Kidney tubule cell (primary cell): ENCODE measurements at regions not wholly inside any gene's neighbourhood (a gene's known extent, or its start where the extent isn't known, plus 50 kb on each side); places are given as distances from the start of the nearest gene placed in this dataset.
"Not testable (repeated sequence)": the region's sequence is repeated elsewhere in the genome, so short reads cannot be mapped to it uniquely, and the experiment has no call there.

Experiments
- DNase-seq: peaks from one replicate; pipeline ENCODE4 v3.0.0-alpha.2; 2018; ENCODE audit warnings: low spot score

DNA sequence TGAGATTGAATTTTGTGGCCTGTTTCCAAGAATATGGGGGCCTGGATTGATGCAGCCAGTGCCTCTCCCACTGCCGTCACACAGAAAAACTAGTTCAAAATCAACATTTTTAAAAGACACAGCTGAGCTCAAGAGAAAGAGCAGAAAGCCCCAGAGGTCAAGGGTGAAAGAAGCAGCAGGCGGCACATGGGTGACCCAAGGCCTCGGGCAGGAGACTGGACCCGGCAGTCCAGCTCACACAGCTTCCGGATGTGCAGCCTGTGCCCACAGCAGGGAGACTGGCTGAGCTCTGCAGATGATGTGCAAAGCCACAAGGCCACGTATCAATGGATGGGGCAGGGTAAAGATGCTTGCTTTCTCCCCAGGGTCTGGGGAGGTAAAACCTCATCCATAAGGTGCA lies 50.4 kb upstream of the RNF32 start:
- no peak for DNase-seq

DNA sequence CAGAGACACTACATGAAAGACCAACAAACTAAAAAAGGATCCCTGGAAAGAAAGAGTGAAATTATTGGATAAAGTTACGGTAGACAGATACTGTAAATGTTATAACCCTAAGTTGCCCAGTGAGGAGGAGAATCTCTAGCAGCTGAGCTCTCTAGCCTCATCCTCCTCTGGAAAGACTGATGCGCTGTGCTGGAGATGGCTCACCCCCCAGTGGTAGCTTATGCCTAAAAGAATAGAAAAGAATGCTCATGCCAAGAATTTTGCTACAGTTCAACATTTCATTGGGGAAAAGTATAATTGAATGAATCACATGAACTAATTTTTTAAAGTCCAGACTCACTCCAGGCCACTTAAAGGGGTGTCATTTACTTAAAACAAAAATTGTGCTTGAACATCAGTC lies 50.8 kb upstream of the RNF32 start:
- DNase-seq = no peak

DNA sequence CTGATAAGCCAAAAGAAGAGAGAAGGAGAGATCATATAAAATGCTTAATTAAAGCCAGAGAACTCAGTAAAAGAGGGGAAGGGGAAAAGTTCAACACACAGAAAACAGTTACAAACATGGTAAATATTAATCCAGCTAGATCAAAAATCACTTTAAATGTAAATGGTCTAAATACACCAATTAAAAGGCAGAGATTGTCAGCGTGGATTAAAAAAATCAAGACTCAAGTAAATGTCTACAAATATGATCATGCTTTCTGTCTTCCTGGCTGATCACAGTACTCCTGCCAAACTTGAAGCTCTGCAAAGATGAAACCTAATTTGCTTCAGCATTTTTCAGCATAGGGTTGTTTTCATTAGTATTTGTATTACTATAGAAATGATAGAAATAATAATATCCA lies 54.6 kb upstream of the RNF32 start:
- DNase-seq = no peak

DNA sequence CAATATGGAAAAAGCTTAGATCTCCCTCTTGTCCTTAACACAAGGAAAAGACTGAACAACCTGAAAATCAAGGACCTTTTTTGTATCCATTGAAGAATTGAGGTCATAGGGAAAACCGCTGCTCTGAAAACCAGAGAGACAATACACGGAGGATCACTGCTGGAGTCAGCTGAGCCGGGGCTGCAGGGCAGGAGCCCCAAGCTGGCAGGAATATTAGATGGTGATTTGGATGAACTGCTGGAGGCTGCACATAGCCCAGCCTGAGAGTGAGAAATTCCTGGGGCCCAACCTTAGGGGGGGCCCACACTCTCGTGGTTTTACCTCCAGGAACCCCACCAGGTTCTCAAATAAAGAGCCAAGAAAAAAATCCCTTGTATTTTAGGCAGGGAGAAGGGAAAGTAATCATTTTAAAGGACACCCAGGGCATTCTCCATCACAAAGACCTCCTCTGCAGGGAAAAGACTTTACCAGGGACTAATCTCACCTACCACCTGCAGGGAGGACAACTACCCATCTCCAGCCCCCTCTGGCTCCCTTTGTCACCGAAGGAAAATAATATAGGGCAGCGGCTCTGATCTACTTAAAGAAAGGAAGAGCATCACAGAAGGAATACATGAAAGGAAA lies 55.4 kb upstream of the RNF32 start:
- DNase-seq = no peak

DNA sequence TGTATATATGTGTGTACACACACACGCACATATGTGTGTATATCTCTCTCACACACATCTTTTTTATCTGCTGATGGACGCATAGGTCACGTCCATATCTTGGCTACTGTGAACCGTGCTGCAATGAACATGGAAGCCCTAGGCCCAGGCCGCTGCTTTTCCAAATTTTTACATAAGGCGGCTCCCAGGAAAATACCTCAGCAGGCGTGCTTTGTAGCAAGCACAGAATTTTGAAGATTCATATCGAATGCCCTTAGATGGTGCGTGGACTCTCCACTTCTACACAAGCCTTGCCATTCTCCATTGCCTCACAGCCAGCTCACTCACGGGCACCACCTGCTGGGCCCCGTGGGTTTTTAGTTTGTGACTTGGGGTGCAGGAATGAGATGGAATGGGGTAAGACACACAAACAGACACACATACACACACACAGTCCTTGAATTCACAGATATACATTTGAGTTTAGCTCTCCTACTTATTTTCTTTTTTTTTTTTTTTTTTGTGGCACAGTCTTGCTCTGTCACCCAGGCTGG lies 57.9 kb upstream of the RNF32 start:
- DNase-seq = no peak

DNA sequence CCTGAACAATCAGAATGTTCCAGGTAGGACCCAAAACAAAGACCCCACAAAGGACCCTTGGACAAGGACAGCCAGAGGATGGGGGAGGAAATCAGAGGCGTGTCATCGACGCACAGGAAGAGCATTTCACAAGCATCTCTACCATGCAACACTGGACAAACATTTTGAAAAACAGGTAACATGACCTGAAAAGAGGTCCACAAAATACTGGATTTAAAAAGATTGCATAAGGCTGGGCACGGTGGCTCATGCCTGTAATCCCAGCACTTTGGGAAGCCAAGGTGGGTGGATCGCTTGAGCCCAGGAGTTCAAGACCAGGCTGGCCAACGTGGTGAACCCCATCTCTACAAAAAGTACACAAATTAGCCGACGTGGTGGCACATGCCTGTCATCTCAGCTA lies 60.5 kb upstream of the RNF32 start:
- no peak for DNase-seq

DNA sequence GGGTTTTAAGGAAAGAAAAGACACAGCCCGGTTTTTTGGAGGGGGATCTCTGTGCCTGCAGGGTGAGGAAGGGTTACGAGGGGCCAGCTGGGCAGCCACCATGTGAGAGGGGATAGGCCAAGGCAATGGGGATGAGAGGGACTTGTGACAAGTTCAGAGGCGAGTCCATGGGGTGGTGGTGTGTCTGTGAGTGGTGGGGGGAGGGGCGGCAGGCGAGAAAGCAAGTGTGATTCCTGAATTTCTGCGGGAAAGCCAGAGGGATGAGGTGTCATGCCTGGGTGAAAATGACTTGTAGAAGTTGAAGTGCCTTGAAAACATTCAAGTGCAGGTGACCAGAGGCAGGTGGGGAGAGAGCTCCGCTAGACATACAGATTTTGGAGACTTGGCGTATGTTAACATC lies 61.0 kb upstream of the RNF32 start:
- no peak for DNase-seq

DNA sequence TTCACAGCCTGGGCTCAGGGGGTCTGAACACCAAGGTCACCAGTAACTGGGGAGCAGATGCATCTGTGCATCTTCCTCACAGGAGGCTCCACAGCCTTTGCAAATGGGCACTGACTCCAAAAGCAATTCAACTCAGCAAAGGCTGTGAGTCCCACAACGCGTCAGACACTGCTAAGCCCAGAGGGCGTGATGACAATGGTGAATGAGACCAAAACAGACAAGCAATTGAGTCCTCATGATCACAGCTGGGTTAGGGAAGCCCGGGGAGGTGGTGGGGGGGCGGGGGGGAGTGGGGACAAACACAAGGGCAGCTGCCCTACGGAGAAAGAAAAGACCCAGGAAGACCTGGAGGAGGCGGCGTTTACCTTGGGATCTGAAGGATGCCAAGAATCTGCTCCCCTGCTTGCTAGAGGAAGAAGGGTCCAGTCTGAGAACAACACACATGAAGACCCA lies 61.6 kb upstream of the RNF32 start:
- DNase-seq = no peak

DNA sequence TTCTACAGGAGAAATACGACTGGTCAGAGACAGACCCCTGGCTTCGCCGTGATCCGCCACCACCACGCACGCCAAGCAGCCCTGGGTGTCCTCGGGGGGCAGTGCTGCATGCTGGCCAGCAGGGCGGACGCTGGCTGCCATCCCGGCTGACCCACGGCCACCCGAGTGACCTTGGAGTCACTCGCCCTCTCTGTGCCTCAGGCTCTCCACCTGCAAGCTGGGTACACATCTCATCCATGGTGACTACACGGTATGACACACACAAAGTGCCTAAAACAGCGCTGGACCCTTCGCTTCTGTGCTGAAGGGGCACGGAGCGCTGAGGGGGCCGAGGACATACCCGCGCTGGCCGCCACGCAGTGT lies 62.0 kb upstream of the RNF32 start:
- no peak for DNase-seq

DNA sequence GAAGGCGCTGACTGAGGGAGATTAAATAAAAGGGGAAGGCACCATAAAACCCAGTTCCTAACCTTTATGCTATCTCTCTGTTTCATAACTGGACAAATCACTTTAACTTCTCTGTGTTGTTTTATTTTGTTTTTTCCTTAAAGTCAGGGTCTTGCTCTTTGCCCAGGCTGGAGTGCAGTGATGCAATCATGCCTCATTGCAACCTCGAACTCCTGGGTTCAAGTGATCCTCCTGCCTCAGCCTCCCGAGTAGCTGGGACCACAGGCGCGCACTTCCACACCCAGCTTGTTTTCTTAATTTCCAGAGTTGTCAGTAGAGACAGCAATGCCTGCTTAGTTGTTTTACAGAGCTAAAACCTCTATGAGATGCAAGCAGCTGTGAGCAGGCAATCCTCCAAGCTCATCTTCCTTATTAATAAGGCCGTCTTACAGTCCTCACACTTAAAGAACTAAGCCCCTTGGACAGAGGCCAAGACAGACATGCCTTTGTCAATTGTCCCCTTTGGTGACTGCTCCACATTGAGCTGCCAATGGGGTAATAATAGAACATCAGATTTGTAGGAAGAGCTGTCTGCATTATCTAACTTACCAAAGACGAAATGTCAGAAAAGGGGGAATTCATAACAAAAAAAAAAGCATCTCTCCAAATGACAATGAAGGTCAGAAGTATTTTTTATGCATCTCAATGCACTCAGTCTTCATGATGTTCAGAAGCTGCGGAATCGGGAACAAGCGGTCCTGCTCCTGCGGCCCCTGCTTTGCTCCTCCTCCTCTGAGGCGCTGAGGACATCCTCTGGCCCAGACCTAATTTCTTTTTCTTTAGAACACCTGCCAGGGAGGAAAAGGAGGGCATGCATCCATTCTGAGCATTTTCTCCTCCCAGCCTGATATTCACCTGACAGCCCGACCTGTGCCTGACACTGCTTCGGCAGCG lies 62.7 kb upstream of the RNF32 start:
- DNase-seq = no peak

DNA sequence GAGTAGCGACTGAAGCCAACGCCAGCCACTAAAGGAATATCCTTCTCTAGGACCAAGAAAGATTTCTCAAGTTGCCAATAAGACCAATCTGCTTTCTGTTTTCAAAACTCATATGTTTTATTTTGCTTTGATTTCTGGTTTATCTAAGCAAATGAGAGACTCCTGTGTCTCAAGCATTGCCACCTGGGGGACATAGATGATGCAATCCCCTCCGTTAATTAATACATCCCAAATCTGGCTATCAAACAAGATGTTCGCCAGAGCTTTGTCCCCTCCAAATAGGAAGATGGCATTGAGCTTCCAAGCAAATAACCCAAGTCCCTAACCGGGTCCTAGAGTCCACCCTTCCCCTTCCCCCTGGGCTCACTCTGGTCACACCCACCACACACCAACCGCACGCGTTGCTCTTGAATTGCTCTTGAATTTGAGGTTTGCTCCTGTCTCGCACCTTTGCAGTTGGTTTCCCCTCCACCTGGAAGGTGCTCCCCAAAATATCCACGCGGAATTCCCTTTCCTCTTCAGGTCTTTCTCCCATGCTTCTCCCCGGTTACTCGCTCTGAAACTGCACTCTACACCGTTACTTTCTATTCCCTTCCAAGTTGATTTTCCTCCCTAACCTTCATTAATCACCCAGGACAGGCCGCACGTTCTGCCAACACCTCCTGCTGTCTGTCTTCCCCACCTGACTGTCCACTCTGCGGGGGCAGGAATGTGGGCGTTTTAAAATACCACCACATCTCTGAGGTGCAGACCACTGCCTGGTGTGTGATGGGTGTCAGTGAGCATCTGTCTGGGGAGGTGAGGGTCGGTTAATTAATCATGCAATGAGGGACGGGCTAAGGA lies 64.1 kb upstream of the RNF32 start:
- no peak for DNase-seq

DNA sequence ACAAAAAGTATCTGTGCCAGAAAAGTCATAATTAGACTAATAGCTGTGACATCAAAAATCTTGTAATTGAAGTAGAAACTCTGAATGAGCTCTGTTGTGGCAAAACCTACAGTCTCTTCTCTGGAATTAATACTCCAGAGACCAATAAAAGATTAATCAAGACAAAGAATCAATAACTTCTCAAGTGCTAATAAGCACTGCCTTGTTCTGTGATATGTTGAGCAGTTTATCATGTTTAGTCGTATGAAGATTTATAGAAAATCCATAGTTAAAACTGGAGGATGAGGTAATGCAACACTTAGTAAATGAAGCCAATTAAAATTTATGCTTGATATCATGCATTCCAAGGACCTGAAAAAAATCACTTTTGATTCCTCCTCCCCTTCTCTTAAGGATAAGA lies 72.3 kb upstream of the RNF32 start:
- no peak for DNase-seq

DNA sequence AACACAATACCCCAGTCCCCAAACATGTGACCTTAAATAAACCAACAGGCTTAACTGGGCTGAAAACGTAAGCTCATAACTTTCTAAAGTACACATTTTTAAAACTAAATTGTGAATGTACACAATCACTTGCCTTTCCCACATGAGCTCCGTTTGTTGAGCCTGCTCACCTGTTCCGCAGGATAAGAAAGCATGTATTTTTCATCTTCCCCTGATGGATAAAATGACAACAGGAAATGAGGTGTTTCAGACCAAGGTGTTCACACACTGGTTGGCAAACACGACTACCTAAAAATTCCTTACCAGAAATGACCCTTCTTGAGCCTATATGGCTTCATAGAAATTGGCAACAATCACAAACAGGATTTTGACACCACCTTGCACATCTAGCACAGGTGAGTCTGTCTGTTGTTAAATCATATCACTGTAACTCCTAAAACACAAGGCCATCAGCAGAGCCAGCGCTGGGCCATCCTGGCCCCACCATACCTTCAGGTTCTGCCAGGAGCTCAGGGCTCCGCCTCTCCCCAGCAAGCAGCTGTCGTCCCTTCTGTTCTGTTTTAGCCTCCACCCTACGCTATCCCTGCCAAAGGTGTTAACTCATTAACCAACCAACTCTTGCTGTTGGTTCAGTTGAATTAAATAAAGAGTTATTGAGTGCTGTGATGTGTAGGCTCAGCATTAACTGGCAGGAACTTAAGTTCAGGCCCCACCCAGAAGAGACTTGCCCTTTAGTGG lies 73.6 kb upstream of the RNF32 start:
- peak; percentile 16 for DNase-seq

DNA sequence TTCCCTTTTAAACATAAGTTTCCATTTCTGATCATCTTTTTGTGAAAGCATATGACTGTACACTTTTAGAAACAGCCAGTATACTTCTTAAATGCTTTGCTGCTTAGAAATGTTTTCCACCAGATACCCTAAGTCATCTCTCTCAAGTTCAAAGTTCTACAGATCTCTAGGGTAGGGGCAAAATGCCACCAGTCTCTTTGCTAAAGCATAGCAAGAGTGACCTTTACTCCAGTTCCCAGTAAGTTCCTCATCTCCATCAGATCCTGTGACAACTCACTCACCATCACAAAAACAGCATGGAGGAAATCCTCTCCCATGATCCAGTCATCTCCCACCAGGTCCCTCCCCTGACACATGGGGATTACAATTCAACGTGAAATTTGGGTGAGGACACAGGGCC lies 75.6 kb upstream of the RNF32 start:
- DNase-seq = not testable (repeated sequence)

DNA sequence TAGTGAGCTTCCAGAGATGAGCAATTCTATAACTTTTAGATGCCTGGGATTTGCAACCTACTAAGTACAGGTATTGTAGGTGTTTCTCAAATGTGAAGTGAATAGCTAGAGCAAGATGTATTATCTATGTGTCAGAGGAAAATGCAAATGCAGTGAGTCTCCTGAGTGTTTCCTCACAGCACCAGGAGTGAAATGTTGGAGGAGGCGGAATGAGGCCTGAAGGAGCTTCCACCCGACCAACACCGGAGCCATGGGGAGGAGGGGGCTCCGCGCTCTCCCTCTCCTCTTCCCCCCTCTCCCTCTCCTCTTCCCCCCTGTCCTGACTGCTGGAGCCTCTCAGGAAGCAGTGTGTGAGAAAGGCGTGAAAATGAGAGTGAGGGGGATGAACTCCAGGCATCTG lies 79.9 kb upstream of the RNF32 start:
- no peak for DNase-seq

DNA sequence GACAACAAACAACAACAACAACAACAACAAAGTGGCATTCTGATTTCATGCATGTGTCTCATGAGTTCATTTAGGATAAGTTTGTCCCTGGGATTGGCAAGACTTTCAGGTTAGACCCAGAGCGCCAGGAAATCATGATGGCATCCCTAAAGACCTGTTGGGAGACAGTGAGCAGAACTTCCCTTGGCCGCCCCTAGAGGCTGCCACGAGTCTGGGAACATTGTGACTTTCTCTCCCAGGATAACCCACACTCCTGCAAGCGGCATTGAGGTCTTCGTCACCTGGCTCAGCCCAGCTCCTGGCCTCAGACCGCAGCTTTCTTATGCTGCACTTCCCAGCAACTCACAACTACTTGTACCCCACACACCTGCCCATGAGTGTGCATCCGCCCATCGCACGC lies 80.5 kb upstream of the RNF32 start:
- DNase-seq = no peak

DNA sequence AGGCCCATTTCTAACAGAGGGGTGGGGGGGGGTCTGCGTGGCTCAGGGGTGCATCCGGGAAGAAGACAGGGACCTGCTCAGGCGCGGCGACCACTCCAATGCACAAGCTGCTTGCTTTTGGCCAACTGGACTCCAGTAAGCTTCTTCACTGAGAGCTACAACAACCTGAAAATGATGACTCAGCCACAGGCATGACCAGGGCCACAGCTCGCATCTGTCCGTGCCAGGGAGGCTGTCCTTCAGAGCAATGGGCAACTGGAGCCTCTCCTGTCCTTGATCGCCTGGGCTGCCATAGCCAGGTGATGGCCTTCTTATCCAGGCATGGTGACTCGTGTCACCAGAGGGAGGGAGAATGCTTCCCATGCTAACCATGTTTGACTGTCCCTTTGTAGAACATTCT lies 81.6 kb upstream of the RNF32 start:
- peak; percentile 82 for DNase-seq

DNA sequence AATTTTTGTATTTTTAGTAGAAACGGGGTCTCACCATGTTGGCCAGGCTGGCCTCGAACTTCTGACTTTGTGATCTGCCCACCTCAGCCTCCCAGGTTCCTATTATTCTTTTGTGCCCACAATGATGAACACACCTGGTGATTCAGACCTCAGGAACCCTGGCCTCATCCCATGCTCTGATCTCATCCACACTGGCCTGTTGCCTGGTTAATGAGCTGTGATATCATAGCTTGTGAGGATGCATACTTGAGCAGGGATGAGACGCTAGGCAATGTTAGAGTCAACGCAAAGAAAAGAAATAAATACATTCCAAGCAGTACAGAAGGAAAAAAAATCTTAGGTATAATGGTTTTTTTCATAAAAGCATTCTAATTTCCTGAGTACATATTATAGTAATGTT lies 82.4 kb upstream of the RNF32 start:
- DNase-seq = peak; percentile 98

DNA sequence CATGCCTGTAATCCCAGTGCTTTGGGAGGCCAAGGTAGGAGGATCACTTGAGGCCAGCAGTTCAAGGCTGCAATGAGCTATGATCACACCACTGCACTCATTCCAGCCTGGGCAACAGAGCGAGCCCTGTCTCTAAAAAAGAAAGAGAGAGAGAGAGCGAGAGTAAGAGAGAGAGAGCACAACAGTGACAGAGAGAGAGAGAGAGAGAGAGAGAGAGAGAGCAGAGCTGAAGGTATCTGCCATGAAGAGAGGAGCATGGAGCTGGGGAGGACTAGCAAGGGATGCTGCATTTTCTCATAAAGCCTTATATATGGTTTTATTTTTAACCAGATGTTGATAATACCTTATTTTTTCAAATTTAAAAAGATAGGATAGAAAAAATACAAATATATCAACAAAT lies 84.5 kb upstream of the RNF32 start:
- DNase-seq = no peak

DNA sequence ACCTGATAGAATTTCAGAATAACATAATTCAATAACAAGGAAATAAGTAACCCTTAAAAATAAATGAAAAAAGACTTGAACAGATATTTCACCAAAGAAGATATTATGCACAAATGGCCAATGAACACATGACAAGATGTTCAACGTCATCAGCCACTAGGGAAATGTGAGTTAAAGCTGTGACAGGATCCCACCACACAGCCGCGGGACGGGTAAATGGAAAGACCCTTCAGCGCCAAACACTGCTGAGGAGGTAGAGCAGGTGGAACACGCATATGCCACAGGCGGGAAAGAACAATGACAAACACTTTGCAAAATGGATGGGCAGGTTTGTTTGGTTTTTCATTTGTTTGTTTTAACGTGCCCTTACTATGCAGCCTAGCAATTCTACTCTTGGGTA lies 86.1 kb upstream of the RNF32 start:
- no peak for DNase-seq

DNA sequence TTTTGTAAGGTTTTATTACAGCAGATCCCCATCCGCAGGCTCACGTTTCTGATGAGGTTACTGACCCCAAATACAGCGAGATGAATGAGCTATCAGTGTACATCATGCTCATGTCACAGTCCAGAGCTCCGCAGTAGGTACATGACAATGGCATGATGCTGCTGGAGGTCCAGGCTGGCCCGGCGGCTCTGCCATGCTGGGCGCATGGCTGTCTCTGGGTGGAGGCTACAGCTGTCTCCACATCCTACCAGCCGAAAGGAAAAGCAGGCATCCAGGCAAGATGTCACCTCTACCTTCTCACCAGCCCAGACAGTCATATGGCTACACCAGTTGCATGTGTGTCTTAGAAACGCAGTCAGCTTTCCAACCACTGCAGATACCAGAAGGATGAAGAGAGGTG lies 90.9 kb upstream of the RNF32 start:
- DNase-seq = no peak
